ENCODE measurements at regions not wholly inside any gene's neighbourhood (a gene's known extent, or its start where the extent isn't known, plus 50 kb on each side); places are given as distances from the start of the nearest gene placed in this dataset.
"Not testable (repeated sequence)": the region's sequence is repeated elsewhere in the genome, so short reads cannot be mapped to it uniquely, and the experiment has no call there.

DNA sequence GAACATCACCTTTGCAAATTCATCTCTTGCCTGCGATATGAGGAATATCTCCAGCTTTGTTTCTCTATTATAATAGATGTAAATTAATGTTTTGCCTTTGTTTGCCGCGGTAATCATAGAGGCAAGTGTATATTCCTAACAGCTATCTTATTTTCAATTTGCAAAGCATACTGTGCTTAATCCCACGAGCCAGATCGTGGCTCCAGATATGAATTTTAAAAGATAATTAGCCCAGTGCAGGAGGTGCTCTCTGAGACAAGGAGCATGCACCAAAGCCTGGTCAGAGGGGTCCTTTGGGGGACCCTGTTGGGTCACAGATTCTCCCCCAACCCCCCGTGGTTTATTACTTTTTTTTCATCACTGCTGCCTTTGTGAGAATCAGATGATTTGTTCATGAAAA lies 1087.5 kb downstream of the BCL11B start:
- DNase-seq (ENCODE audit: low read depth, low spot score): no peak

DNA sequence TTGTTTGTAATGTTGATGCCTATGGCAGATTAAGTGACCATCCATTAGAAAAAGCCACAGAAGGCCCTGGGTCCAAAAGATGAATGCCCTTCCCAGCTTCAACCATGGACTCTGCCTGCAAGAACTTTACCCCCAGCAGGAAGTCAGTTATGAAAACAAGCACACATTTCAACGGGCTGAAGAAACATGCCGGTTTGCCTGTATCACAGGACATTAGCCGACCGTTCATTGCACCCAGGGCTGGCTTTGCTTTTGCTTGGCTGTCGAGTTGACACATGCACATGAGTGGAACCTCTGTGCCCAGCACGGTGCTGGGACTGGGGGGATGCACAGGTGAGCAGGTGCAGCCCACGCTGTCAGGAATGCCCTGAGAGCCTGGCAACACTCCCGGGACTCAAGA lies 1087.0 kb downstream of the BCL11B start:
- no peak for DNase-seq (ENCODE audit: low read depth, low spot score)

DNA sequence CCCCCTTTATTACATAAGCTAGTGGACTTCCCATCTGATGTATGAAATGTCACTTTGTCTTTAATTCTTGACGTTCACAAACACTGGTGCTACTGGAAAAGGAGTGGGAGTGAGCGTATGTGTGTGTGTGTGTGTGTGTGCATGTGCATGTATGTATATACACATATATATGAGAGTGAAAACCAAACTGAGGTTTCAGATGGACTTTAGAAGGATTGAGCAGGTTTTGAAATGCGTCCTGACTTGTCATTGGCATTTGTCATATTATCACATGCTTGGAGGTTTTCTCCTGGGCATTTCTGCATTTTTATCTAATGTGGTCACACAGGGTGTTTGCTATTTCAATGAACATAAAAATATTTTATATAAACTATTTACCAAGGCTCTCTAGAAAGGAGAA lies 1085.9 kb downstream of the BCL11B start:
- no peak for DNase-seq (ENCODE audit: low read depth, low spot score)

DNA sequence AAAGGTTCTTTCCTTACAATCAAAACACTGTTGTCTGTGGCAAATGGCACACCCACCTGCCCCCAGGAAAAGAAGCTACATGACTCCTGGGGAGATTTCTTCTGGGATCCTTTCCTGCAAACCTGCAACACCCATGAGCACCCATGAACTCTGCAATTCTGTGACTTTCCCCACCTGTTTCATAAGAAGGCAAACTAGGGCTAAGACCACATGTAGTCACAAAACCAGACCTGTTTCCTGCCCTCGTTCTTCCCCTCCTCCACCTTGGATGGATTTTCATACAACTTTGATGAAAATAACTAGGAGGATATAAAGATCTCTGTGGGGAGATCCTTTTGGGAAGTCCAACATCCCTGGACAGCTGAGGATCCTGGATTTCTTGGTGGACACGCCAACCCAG lies 1084.7 kb downstream of the BCL11B start:
- DNase-seq (ENCODE audit: low read depth, low spot score): no peak

DNA sequence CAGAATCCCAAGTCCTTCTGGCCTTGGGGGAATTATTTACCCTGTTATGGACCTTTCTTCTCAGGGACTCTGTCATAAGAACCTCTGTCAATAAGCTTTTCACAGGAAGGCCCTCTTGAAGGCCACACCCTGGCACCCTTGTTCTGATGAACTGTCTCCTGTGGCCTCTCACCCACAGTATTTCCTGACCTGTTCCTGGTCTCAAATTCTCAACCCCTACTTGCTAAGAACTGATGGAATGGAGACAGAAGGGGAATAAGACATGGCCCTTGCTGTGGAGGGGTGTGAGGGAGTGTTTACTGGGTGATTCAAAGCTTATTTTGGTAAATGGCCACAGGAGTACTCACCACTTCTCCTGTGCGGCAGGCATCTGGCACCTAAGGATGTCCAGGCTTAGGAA lies 1082.9 kb downstream of the BCL11B start:
- DNase-seq (ENCODE audit: low read depth, low spot score): no peak

DNA sequence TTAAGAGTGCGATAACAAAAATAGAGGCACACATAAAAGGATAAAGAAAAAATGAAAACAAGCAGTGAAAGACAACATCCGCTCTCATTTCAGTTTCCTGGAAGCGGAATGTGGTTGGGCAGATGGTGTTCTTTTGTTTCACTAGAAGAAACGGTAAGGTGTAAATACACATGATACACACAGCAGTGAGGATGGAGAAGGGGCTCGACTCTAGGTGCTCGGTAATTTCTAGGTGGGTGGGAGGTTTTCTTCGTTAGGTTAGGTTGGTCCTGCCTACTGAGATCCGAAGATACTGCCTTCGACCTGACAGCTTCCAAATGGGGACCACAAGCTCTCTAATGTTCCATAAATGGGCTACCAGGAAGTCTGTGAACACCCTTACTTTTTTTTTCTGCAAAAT lies 1082.5 kb downstream of the BCL11B start:
- DNase-seq (ENCODE audit: low read depth, low spot score): no peak

DNA sequence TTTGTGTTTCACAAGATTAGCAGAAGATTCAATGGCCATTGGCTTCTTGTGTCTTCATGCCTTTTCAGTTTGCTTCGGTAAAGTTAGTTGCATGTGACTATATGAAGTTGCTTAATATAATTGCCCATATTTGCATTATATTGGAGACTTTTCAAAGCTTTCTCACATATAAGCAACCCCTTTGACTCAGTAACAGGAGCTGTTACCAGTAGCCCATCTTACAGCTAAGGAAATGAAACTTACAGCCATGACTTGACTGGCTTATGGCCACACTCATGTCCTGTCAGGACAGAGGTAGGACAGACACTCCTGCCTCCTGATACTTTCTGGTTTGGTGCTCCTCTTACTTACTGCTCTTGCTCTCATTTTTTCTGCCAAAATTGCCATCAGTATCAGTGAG lies 1082.1 kb downstream of the BCL11B start:
- no peak for DNase-seq (ENCODE audit: low read depth, low spot score)

DNA sequence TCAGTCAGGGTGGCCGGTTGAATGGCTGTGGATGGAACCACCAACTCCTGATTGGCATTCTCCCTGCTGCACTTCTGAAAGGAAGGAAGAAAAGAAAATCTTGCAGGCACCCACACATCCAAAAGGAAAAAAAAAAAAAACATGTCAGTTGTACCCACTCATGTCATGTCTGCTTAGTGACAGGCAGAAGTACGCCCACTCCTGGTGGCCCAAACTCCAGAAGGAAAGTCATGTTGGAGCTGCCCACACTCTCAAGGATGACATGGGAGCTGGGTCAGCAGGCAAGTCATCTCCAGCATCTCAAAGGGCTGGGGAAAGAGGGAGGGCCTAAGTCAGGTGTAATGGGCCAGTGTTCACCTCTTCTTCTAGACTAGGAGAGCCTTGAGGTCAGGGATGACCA lies 1079.1 kb downstream of the BCL11B start:
- no peak for DNase-seq (ENCODE audit: low read depth, low spot score)

DNA sequence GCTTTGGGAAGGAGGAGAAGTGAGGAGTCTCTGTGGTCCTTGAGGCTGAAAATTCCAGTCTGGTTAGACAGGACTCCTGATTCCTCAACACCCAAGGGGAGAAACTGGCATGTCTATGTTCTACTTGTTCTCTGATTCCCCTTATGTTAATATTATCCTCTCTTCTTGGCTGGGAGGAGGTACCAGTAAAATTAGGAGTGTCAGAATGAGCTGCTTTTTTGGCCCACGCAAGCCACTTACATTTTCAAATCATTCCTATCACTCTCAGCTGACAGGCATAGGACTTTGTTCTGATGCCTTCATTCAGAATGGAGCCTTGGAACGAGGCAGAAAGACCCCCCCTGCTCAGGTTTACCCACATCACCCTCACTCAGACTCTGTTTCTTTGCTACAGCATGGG lies 1077.2 kb downstream of the BCL11B start:
- no peak for DNase-seq (ENCODE audit: low read depth, low spot score)

DNA sequence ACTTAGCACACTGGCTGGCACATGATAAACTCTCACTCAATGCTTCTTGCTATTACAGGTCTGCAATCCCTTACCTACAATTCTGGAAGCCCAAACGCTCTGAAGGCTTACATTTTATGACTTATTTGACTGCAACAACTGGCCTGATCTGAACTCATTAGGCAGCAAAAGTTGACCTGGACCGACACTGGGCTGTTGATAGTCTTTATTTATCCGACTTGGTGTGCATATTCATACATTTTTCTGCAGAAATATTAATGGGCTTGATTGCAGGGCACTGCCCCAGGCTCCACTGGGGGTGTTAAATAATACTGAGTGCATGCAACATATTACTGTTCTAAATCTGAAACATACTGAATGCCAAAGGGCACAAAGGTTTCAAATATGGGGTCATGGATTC lies 1076.7 kb downstream of the BCL11B start:
- DNase-seq (ENCODE audit: low read depth, low spot score): no peak

DNA sequence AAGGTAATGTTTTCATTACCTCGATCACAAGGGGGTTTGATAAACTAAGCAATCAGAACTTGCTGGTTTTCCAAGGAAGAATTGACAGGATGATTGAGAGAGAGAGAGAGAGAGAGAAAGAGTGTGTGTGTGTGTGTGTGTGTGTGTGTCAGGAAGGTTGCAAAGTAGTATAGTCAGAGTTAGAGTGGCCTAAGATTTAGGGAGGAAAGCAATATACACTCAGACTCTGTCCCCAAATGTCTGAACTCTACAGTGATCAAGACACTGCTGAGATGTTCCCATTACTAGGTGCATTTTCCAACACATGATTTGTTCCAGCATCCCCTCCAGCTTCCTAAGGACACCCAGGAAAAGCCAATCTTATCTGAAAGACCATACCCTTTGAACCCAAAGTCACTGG lies 1074.1 kb downstream of the BCL11B start:
- DNase-seq (ENCODE audit: low read depth, low spot score): no peak

DNA sequence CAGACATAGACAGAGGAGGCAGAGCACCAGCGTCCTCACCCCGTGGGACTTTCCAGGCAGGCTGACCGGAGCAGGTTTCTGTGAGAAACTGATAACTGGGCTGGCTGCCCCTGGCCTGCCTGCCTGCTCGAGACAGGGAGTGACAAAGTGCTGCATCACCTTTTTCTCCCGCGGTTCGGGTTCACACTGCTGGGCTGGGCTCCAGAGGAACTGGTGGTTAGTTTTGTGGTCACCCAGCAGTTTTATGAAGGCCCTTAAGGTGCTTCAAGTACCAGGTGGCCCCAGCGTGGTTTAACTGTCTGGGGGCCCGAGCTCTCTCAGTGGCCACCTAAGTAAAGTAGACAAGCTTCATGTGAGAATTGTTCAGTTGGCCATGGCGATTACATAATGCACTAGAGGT lies 1073.6 kb downstream of the BCL11B start:
- DNase-seq (ENCODE audit: low read depth, low spot score): no peak

DNA sequence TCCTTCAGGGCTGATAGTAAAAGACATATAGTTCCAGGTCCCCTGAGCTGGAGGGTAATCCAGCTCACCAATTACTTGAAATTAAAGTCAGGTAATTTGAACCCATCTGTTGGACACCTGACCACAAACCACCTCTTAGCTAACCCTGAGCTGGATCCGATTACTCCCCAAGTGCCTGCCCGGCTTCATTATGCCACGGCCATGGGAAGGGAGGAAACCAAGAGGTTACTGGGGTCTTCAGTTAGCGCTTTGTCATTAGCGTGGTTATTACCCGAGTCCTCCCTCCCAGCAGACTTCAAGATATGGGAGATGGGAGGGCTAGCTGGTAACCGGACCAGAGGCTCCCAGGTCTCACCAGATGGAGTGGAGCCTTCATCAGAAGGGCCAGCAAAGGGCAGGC lies 1071.4 kb downstream of the BCL11B start:
- no peak for DNase-seq (ENCODE audit: low read depth, low spot score)

DNA sequence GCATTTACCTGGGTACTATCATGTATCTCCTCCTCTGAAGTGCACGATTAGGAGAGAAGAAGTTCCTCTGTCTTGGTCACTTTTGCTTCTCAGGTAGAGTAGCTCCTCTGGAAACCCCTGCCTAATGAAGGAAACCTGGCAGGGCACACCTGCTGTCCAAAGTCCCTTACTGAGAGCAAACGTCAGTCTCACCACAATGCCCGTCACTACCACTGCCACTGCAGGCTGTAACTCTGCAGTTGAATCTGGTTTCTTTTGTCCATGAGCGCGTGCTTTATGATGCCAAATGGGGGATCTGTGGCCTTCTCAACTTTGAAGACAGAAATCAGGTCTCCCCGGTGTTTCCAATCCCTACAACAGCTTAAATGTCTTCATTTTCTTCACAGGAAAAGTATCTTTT lies 1068.6 kb downstream of the BCL11B start:
- no peak for DNase-seq (ENCODE audit: low read depth, low spot score)

DNA sequence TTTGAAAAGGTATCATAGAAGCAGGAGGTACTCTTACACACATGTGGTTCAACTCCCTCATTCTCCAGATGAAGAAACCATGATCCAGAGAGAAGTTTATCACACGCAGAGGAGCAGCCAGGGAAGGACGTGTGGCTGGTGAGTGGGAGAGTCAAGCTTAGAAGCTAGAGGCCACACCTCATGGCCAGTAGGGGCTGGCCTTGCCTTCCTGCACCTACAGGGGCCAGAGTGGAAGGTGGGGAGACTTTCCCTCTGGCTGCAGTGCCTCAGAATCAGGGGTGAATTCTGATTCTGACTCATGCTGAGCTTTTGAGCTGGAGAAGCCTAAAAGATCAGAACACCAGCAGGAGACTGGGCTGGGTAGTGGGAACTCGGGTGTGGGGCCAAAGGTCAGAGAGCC lies 1067.9 kb downstream of the BCL11B start:
- DNase-seq (ENCODE audit: low read depth, low spot score): no peak

DNA sequence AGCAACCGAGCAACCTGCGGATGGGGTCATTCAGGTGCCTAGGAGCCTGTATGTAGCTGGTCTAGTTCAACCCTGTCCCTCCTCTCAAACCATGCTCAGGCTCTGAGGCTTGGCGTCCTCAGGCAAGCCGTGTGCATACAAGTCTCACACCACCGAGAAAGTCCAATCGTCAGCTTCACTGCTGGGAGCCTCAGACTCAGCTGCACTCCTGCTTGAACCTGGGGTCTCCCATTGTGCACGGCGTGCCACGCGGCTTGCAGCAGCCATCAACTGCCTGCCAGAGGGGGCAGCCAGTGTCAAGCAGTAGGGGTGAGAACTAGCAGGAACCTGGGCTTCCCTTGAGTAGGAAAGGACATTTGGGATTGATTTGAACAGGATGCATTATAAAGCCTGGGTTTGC lies 1064.6 kb downstream of the BCL11B start:
- no peak for DNase-seq (ENCODE audit: low read depth, low spot score)

DNA sequence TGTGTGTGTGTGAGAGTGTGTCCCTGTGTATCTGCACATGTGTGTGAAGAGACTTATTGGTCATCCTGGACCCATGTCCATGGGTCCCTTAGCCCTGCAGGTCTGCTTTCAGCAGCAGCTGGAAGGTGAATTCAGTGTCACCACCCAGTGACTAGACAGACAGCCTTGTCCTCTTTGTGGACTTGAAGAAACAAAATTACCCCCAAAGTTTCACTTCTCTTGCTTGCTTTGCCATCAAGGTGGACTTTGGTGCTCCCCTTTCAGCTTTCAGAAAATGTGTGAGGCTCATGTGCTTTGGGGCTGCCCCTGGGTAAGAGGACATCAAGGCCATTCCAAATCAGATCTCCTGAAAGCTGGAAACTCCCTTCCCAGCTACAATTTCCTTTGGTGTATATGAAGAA lies 1063.8 kb downstream of the BCL11B start:
- DNase-seq (ENCODE audit: low read depth, low spot score): no peak

DNA sequence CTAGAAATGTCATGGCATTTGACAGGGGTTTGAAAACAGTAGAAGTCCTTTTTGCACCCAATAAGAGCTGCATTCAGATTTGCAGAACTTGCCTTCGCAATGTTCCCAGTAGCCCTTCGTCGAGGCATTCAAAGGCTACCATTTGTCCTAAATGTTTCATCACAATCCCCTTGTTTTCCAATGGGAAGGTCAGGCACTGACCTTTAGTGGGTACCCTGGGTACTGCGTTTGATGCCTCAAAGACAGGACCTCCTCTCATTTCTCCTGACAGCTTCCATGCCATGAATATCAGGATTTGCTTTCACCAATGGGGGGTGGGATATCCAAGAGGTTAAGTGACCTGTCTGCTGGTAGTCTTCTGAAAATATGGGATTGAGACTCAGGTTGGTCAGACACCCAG lies 1063.1 kb downstream of the BCL11B start:
- DNase-seq (ENCODE audit: low read depth, low spot score): no peak

DNA sequence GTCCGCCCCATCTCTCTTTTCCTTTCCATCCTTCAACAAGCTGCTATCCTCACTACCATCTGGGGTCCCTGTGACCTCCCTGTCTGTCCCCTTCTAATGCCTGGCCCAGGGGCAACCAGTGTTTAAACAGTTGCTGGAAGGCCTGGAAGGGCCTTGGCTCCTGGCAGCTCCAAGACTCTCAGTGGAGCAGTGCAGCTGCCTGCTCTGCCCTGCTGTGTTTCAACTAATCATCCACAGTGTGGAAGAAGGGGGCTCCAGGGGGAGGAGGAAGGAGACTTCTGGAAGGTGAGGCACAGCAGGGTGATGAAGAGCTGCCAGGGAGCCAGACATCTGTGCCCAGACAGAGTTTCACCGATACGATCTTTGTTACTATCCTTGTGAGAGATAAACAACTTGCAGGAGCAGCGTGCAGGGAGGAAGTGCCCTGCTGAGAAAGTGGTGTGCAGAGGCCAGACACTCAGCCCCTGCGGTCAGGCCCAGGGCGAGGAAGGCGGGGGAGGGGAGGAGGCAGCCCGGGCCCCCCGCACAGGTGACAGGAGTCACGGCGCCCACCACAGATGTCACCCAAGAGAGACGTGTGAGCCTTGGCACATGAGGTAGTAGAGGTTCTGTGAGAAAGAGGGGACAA lies 1061.8 kb downstream of the BCL11B start:
- DNase-seq (ENCODE audit: low read depth, low spot score): no peak

DNA sequence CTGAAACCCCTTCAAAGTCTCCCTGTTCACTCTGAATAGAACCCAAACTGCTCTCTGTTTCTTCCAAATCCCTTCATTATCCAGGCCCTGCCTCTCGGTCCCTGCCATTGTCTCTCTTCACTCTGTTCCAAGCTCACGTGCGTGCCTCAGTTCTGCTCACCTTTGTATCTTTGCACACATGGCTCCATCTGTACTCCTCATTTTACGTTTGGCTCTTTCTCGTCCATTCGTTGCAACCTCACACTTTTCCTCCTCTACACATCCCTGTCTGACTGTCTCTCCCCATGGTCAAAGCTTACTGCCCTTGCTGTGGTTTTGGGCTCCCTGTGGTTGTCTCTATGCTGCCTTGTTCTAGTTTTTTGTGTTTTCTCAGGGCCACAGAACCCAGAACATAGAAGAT lies 1054.5 kb downstream of the BCL11B start:
- DNase-seq (ENCODE audit: low read depth, low spot score): no peak

DNA sequence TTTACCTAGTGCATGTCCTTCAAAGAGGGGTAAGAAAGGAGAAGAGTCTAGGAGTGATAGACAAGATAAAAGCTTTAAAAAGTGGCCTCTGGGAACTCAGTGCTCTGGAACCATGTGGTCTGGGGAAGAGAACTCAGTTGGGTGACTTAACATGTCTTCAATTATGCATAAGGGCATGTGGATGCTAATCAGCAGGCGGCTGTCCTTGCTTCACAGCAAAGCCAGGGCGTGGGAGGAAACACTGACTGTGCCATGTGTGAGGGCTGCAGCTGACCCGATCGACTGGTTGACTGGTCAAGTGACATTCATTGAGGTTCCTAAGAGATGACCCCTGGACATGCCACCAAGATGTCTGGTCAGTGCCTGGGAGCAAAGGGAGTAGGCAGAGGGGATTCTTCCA lies 1053.8 kb downstream of the BCL11B start:
- DNase-seq (ENCODE audit: low read depth, low spot score): no peak

DNA sequence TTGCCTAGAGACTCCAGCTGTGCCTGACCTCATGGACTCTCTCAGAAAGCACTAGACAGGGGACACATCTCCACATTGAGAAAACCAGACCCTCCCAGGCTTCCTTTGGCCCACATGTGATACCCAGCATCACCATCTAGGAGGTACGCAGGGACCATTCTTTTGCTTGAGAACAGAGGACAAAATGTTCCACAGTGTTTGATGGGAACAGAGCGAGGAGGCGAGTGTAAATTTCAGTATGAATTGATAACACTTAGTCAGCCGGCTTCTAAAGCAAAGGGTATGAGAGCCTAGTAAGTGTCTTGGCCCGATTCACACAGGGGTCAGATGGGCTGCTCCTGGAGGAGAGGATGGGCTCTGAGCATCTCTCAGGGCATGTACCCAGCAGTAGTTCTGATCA lies 1052.4 kb downstream of the BCL11B start:
- DNase-seq (ENCODE audit: low read depth, low spot score): no peak

DNA sequence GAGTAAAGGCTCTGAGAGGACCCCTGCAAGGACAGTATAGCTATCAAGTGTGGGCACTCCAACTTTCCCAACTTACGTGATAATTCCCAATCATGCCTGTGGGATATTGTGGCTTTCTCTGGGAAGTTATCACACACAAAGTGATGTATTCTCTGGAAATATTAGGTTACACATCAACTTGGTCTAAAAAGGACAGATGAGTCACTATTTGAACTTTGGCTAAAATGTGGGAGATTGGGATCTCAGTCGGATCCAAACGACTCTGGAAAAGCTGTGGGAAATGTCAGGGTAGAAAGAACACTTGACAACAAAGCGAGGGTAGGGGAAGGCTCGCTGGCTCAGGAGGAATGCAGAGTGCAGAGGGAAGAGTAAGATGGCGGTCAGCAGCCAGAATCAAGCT lies 1048.9 kb downstream of the BCL11B start:
- DNase-seq (ENCODE audit: low read depth, low spot score): no peak

DNA sequence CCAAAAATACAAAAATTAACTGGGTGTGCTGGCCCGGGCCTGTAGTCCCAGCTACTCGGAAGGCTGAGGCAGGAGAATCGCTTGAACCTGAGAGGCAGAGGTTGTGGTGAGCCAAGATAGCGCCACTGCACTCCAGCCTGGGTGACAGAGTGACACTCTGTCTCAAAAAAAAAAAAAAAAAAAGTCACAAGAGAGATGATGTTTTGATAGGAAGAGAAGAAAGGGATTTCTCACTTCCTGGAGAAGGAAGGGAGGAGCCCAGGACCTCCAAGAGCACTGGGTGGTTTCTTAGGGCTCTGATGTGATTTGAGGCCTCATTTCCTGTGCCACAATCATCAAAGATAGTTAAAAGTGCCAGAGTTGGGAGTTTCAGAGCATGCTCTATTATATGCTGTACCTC lies 1048.3 kb downstream of the BCL11B start:
- DNase-seq (ENCODE audit: low read depth, low spot score): not testable (repeated sequence)

DNA sequence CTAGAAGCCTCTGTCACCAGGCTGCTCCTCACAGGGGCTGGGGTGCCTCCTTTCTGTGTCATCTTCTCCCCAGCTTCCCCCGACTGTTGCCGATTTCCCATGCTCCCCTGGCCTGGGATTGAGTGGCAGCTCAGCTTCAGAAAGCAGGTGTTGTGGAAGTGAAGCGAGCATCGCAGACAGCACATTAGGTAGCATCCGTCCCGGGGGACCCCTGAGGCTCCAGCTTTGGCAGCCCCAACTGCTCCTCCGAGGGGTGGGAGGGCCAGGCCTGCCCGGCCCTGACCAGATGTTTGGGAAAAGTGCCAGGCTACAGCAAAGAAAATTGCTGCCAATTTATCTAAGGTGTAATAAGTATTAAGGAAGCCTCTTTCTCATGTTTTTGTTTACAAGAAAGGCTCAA lies 1045.6 kb downstream of the BCL11B start:
- DNase-seq (ENCODE audit: low read depth, low spot score): no peak
